HCT116 (cell line): ENCODE measurements at regions not wholly inside any gene's neighbourhood (a gene's known extent, or its start where the extent isn't known, plus 50 kb on each side); places are given as distances from the start of the nearest gene placed in this dataset.

Experiments
- ATAC-seq: fragments of 200-7000 bp; cut with Tn5 transposase; 2 replicates; pipeline ENCODE4 v1.9.1; 2020; ENCODE audit warnings: mild to moderate bottlenecking, moderate library complexity
- BruUV-seq: library from RNA; stranded (reverse); fragments of 400-500 nt; replicated peaks from 2 replicates; lab custom pipeline; 2021; lab: Mats Ljungman, UMichigan
- CTCF ChIA-PET: fragments of 300-600 bp; sonication (Branson Sonifier 250); formaldehyde crosslinking; loops from one replicate; lab custom pipeline; 2021; ENCODE audit warnings: antibody characterized with exemption; lab: Charles Lee
- POLR2A ChIA-PET: fragments of 300-600, 350-600 bp; sonication (Branson Sonifier 250); formaldehyde crosslinking; loops from one replicate; lab custom pipeline; 2021; ENCODE audit warnings: antibody characterized with exemption; lab: Charles Lee
- RAD21 ChIA-PET, 2 experiments: fragments of 300-600 bp; sonication (Branson Sonifier 250); formaldehyde crosslinking; loops; one replicate each; lab custom pipeline; 2023; ENCODE audit warnings: low total read pairs in 2 of 2; ENCODE audit not compliant: uncharacterized antibody in 2 of 2, unreplicated experiment in 2 of 2, low non-redundant PET in 1 of 2; lab: Charles Lee
- DNase-seq: peaks from one replicate; pipeline ENCODE4 v3.0.0-alpha.2; 2010; ENCODE audit warnings: low read depth, low spot score
- H2AFZ ChIP-seq: fragments of 200-600 bp; shearing (Covaris generic), sonication (generic); 2 replicates; pipeline ENCODE4 v1.6.1; 2017; ENCODE audit warnings: low read depth, mixed run types, mixed read lengths, antibody characterized with exemption, low read length; ENCODE audit not compliant: poor library complexity, severe bottlenecking
- H3K27ac ChIP-seq: 2 replicates; pipeline ENCODE4 v1.5.1; 2012; ENCODE audit warnings: low read depth, low read length
- H3K27me3 ChIP-seq: fragments of 200-600 bp; sonication (generic); 2 replicates; pipeline ENCODE4 v1.6.1; 2016; ENCODE audit warnings: mixed run types, low read length, mixed read lengths; ENCODE audit not compliant: insufficient read depth
- H3K36me3 ChIP-seq, 2 experiments: fragments of 200-500 bp in 1 of 2; fragments of 200-600 bp in 1 of 2; sonication (Bioruptor generic) in 1 of 2; sonication (generic) in 1 of 2; 2 replicates each; pipeline versions ENCODE4 v1.5.1 to v1.6.1; 2014 to 2016; ENCODE audit warnings: low read length in 2 of 2, inconsistent platforms in 1 of 2, mixed read lengths in 1 of 2, mixed run types in 1 of 2; ENCODE audit not compliant: insufficient read depth in 2 of 2, control insufficient read depth in 1 of 2
- H3K4me1 ChIP-seq, 2 experiments: fragments of 200-600 bp in 1 of 2; sonication (generic) in 1 of 2; 2 replicates each; pipeline versions ENCODE4 v1.5.1 to v1.6.1; 2012 to 2017; ENCODE audit warnings: low read length in 2 of 2, inconsistent platforms in 1 of 2, mild to moderate bottlenecking in 1 of 2, mixed read lengths in 1 of 2, mixed run types in 1 of 2, moderate library complexity in 1 of 2; ENCODE audit not compliant: insufficient read depth in 2 of 2, control insufficient read depth in 1 of 2
- H3K4me2 ChIP-seq: fragments of 200-600 bp; sonication (generic); 2 replicates; pipeline ENCODE4 v1.6.1; 2017; ENCODE audit warnings: mixed run types, low read length, mixed read lengths
- H3K4me3 ChIP-seq, 2 experiments: fragments of 200-600 bp in 1 of 2; sonication (generic) in 1 of 2; replicated peaks in 1 of 2; 2 replicates each; pipeline ENCODE4 v1.5.1; 2011 to 2016; ENCODE audit warnings: low read length in 2 of 2, control low read depth in 1 of 2, low read depth in 1 of 2, mild to moderate bottlenecking in 1 of 2, mixed read lengths in 1 of 2, mixed run types in 1 of 2
- H3K79me2 ChIP-seq: fragments of 200-600 bp; sonication (generic); 2 replicates; pipeline ENCODE4 v1.6.1; 2017; ENCODE audit warnings: mild to moderate bottlenecking, mixed run types, low read length, moderate library complexity, mixed read lengths; ENCODE audit not compliant: insufficient read depth
- H3K9ac ChIP-seq: fragments of 200-600 bp; sonication (generic); 2 replicates; pipeline ENCODE4 v1.6.1; 2016; ENCODE audit warnings: low read length, mixed read lengths
- H3K9me2 ChIP-seq: fragments of 200-600 bp; sonication (generic), shearing (Covaris generic); 2 replicates; pipeline ENCODE4 v1.6.1; 2017; ENCODE audit warnings: mixed run types, mild to moderate bottlenecking, moderate library complexity; ENCODE audit not compliant: insufficient read depth
- H3K9me3 ChIP-seq, 2 experiments: fragments of 200-500 bp in 1 of 2; fragments of 200-600 bp in 1 of 2; sonication (Bioruptor generic) in 1 of 2; sonication (generic) in 1 of 2; 2 replicates each; pipeline ENCODE4 v1.6.1; 2014 to 2017; ENCODE audit warnings: low read length in 2 of 2, mixed read lengths in 2 of 2, inconsistent platforms in 1 of 2, low read depth in 1 of 2, mild to moderate bottlenecking in 1 of 2, mixed run types in 1 of 2, moderate library complexity in 1 of 2; ENCODE audit not compliant: control insufficient read depth in 1 of 2, insufficient read depth in 1 of 2
- H4K20me1 ChIP-seq: fragments of 200-600 bp; sonication (generic), shearing (Covaris generic); 2 replicates; pipeline ENCODE4 v1.6.1; 2017; ENCODE audit warnings: mixed run types, mild to moderate bottlenecking, moderate library complexity; ENCODE audit not compliant: insufficient read depth
- CBX3 ChIP-seq: IDR thresholded peaks from 2 replicates; pipeline ENCODE4 v1.6.1; 2012; ENCODE audit warnings: low read depth
- CEBPB ChIP-seq: IDR thresholded peaks from 2 replicates; pipeline ENCODE4 v1.6.1; 2012; ENCODE audit warnings: low read depth
- EGR1 ChIP-seq: IDR thresholded peaks from 2 replicates; pipeline ENCODE4 v1.6.1; 2012; ENCODE audit warnings: low read depth
- FOSL1 ChIP-seq: IDR thresholded peaks from 2 replicates; pipeline ENCODE4 v1.6.1; 2012; ENCODE audit warnings: low read depth
- RAD21 ChIP-seq: IDR thresholded peaks from 2 replicates; pipeline ENCODE4 v1.6.1; 2012; ENCODE audit warnings: low read depth, mild to moderate bottlenecking
- TCF7L2 ChIP-seq: IDR thresholded peaks from 2 replicates; pipeline ENCODE4 v1.7.0; 2011; ENCODE audit warnings: borderline replicate concordance, inconsistent platforms; ENCODE audit not compliant: insufficient read depth, insufficient read length; ENCODE audit errors: extremely low read depth
- intact Hi-C: fragments of 100-400 bp; cut with micrococcal nuclease; formaldehyde crosslinking; loops from 2 replicates; pipeline ENCODE4 v1.10.0; 2022
- TF ChIP-seq, protein P1 (sequence below): IDR thresholded peaks from 2 replicates; pipeline ENCODE4 v1.6.1; 2012; ENCODE audit warnings: low read depth
- TF ChIP-seq, protein P2 (sequence below), 3 experiments: fragments of 200-600 bp in 1 of 3; sonication (generic) in 1 of 3; IDR thresholded peaks in 2 of 3; conservative IDR thresholded peaks in 1 of 3; 2 replicates each; pipeline ENCODE4 v1.5.1; 2012 to 2017; ENCODE audit warnings: low read depth in 2 of 3, low read length in 2 of 3, antibody characterized with exemption in 1 of 3, borderline replicate concordance in 1 of 3, control low read depth in 1 of 3, mild to moderate bottlenecking in 1 of 3, mixed read lengths in 1 of 3, mixed run types in 1 of 3, moderate library complexity in 1 of 3; ENCODE audit not compliant: insufficient read depth in 1 of 3

DNA sequence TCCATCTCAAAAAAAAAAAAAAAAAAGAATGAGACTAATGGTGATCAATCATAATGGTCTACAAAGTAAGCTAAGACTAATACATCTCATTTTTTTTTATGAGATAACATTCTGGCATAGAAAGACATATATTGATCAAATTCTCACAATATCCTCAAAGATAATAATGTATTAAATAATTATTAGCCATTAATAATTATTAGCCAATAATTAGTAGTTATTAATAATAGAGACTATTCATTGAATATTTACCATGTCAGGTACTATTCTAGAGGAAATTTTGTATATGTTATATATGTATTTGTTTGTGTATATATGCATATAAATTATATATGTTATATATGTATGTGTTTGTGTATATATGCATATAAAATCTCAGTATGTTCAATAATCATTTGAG is 137.7 kb upstream of the PTBP2 start (continued):
- TF ChIP-seq, protein P1, sequence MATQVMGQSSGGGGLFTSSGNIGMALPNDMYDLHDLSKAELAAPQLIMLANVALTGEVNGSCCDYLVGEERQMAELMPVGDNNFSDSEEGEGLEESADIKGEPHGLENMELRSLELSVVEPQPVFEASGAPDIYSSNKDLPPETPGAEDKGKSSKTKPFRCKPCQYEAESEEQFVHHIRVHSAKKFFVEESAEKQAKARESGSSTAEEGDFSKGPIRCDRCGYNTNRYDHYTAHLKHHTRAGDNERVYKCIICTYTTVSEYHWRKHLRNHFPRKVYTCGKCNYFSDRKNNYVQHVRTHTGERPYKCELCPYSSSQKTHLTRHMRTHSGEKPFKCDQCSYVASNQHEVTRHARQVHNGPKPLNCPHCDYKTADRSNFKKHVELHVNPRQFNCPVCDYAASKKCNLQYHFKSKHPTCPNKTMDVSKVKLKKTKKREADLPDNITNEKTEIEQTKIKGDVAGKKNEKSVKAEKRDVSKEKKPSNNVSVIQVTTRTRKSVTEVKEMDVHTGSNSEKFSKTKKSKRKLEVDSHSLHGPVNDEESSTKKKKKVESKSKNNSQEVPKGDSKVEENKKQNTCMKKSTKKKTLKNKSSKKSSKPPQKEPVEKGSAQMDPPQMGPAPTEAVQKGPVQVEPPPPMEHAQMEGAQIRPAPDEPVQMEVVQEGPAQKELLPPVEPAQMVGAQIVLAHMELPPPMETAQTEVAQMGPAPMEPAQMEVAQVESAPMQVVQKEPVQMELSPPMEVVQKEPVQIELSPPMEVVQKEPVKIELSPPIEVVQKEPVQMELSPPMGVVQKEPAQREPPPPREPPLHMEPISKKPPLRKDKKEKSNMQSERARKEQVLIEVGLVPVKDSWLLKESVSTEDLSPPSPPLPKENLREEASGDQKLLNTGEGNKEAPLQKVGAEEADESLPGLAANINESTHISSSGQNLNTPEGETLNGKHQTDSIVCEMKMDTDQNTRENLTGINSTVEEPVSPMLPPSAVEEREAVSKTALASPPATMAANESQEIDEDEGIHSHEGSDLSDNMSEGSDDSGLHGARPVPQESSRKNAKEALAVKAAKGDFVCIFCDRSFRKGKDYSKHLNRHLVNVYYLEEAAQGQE, result no peak
- TF ChIP-seq EGR1 (no peak), TCF7L2 (no peak), RAD21 (no peak)
- TF ChIP-seq, all 23 proteins: peak for 0

DNA sequence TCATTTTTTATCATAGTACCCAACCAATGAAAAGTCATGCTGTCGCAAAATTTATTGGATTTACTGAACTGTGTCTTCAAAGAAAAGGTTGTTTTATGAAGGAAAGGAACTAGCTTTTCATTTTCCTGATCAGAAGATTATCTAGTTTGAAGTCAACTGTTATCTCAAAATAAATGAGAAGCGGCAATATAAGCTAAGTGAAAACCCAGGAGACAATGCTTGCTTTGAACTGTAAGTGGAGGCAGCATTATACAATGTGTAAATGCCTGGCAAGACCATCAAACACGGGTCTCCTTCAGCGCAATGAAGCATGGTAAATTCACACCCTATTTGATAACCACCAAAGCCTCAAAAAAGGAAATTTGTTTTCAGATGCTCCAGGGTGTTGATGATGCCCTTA is 134.4 kb upstream of the PTBP2 start:
- no peak overlapping the region for H3K4me2 ChIP-seq
- no peaks in the 10 kb centered on the region for H3K79me2 ChIP-seq
- no peaks in the 10 kb centered on the region for H3K27me3 ChIP-seq
- ATAC-seq (no peak), DNase-seq (no peak)
- POLR2A ChIA-PET, result no interaction called here
- H3K36me3 ChIP-seq, result no peaks in the 10 kb centered on the region
- TF ChIP-seq FOSL1, result no peak
- TF ChIP-seq, protein P2, sequence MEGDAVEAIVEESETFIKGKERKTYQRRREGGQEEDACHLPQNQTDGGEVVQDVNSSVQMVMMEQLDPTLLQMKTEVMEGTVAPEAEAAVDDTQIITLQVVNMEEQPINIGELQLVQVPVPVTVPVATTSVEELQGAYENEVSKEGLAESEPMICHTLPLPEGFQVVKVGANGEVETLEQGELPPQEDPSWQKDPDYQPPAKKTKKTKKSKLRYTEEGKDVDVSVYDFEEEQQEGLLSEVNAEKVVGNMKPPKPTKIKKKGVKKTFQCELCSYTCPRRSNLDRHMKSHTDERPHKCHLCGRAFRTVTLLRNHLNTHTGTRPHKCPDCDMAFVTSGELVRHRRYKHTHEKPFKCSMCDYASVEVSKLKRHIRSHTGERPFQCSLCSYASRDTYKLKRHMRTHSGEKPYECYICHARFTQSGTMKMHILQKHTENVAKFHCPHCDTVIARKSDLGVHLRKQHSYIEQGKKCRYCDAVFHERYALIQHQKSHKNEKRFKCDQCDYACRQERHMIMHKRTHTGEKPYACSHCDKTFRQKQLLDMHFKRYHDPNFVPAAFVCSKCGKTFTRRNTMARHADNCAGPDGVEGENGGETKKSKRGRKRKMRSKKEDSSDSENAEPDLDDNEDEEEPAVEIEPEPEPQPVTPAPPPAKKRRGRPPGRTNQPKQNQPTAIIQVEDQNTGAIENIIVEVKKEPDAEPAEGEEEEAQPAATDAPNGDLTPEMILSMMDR (IDR thresholded peaks at IDR 0.05 in 2 of 3, conservative IDR thresholded peaks at IDR 0.05 in 1 of 3; ENCODE audit: borderline replicate concordance in 1 of 3, insufficient read depth in 1 of 3, low read depth in 2 of 3, low read length in 2 of 3), result no peak
- no peak for TF ChIP-seq TCF7L2
- TF ChIP-seq CEBPB, result no peak
- TF ChIP-seq CBX3, result no peak
- H3K9ac ChIP-seq, result no peak overlapping the region
- H3K27ac ChIP-seq, result no peak overlapping the region
- intact Hi-C loops, result no loop called here
- H2AFZ ChIP-seq, result no peak overlapping the region
- no TSS peak for BruUV-seq
- H3K9me2 ChIP-seq, result no peaks in the 10 kb centered on the region
- no peaks in the 10 kb centered on the region for H3K9me3 ChIP-seq
- no peaks in the 10 kb centered on the region for H3K4me1 ChIP-seq
- RAD21 ChIA-PET, result no interaction called here
- no peaks in the 10 kb centered on the region for H4K20me1 ChIP-seq
- CTCF ChIA-PET, result interaction anchor here (2.9 kb wide), 1 partner anchor 8 kb away, joined by 10 read pairs; no protein-coding TSS in a partner anchor
- H3K4me3 ChIP-seq, result no peak overlapping the region
